HG03196 (cell line): ENCODE measurements at regions not wholly inside any gene's neighbourhood (a gene's known extent, or its start where the extent isn't known, plus 50 kb on each side); places are given as distances from the start of the nearest gene placed in this dataset.

ENCODE experiments used
- ATAC-seq: cut with Tn5 transposase; IDR thresholded peaks from one replicate; pipeline ENCODE4 v1.9.1; 2021; ENCODE audit not compliant: unreplicated experiment

DNA sequence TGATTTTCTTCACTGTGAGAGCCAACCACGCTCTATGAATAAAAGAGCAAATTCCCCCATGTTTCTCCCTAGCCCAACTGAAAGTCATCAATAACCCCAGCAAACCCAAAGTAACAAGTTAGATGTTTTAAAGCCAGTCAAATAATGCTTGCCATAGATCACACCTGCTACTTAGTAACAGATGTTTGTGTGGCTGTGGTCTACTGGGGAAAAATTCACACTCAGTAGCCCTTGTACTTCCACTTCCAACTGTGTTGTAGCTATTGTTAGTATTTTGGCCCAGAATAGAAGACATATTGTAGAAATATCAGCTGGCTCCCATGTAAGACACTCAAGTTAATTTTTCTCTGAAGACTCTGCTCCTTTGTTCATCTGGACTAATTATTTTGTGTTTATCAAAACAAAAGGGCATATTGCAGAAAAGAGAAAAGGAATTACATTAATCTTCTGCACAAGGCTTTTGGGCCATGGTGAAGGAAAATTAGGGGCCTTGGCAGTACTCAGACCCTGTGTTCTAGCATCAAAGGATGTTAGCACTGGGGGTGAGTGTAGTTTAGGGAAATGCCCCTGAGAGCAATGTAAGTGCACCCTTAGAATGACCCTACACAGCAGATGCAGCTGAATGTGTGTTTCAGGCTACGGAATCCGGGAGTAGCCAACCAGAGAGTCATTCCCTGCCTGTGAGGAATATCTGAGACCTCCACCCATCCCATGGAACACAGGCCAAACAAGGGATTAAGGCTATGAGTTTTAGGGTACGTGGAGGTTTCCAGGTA is 521.9 kb downstream of the EPHA4 start:
- no peak for ATAC-seq

DNA sequence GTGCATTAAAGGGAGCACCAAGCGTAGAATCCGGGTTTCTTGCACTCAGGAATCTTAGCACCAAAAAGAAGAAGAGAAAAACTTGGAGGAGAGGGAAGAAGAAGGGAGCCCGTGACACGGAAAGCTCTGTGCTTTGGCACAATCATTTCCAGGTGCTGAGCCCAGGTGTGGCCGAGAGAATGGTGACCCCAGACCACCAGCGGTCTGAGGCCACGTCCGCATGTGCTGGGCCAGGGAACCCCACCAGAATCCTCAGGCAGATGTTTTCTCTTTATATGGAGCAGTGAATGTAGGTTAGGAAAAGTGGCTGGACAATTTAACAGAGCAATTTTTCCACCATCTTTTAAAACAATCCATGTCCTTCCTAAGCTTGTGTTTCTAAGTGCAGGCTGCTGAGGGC is 520.9 kb downstream of the EPHA4 start:
- no peak for ATAC-seq

DNA sequence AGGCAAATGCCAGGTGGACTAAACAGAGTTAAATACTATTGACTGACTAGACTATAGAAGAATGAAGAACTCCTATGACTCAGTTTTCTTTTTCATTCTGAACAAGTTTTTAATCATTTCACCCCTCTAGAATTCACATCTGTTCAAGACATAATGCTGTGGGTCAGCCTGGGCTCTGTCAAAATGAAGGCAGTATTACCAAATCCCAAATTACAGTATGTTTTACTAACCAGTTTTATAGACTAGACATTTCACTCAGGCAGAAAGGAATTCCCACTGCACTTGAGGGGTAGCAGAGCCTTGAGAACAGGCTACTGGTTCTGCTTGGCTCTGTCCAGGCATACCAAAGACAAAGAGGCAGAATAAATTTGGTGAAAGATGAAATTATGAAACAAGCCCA is 511.7 kb downstream of the EPHA4 start:
- no peak for ATAC-seq

DNA sequence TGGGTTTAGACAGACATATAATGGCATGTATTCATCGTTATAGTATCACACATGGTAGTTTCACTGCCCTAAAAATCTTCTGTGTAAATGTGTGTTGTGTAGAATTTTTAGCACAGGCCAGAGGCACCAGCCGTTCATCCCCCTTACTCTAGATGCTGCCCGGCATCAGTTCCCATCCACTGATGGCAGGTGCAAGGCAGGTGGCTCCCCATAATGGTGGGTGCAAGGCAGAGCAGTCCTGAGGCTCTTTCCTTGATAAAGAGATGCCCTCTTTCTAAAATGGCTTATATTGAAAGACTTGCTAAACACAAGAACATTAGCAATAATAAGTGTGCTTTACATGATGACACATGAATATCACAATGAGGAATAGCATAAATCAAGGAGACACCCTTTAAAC is 508.5 kb downstream of the EPHA4 start:
- no peak for ATAC-seq

DNA sequence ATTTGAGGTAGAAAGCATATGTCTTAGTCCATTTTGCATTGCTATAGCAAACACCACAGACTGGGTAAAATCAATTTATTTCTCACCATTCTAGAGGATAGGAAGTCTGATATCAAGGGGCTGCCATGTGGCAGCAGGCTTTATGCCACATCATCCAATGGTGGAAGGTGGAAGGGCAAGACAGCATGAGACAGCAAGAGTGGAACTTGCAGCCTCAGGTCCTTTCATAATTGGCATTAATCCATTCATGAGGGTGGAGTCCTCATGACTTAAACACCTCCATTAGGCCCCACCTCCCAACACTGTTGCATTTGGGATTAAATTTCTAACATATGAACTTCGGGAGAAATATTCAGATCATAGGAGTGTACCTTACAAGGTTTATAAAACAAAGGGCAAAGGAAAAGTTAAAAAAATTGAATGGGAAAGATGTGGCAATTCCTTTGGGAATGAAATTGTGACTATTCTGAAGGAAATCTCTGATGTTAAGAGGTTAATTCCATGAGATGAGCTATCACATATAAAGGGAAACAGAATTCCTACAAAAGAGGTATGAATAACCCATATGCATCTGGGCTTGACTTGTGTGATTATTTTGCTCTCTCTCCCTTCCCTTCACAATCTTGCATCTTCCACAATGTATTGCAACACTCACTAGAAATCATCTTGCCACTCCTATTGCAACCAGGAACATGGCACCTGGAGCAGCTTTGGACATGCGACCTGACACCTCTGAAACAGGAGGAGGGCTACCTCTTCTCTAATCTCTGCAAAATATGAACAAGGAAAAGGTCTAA is 507.8 kb downstream of the EPHA4 start:
- no peak for ATAC-seq

DNA sequence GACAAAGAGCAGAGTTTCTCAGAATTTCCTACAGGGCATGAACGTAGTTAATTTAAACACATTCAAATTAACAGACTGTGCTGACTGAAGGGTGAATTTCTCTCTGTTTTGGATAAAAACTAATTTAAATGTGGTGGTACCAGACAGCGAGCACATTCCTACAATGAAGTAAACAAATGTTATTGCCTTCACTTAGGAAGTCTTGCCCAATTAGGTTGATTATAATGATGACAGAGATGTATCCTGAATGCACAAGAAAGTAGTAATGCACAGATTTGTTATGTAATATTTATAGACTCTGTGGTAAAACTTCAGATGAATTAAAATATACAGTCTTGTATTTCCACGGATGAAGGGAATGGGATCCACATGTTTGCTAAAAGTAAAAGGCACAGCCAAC is 507.2 kb downstream of the EPHA4 start:
- no peak for ATAC-seq

DNA sequence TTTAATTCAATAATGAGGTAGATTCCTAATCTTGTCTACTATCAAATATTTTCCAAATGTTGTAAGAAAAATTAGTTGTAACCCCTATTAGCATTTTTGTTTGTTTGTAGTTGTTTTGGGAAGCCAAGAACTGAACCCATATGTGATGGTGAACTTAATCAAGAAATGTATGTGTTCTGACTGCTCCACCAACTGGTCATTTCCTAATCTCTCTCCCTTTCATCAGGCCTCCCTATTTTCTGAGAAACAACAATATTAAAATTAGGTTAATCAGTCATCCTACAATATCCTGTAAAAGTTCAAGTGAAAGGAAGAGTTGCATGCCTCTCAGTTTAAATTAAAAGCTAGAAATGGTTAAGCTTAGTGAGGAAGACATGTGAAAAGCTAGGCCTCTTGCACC is 504.0 kb downstream of the EPHA4 start:
- ATAC-seq, result no peak

DNA sequence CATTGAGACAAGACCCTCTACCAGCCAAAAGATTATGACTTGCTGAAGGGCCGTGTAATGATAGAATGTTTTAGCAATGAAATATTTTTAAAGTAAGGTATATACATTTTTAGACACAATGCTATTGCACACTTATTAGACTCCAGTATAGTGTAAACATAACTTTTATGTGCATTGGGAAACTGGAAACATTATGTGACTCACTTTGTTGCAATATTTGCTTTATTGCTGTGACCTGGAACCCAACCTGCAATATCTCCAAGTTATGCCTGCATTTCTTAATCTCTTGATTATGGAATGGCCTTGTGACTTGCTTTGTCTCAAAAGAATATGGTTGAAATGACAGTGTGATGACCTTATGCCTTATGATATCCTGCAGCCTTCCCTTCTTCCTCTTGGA is 502.0 kb downstream of the EPHA4 start:
- no peak for ATAC-seq

DNA sequence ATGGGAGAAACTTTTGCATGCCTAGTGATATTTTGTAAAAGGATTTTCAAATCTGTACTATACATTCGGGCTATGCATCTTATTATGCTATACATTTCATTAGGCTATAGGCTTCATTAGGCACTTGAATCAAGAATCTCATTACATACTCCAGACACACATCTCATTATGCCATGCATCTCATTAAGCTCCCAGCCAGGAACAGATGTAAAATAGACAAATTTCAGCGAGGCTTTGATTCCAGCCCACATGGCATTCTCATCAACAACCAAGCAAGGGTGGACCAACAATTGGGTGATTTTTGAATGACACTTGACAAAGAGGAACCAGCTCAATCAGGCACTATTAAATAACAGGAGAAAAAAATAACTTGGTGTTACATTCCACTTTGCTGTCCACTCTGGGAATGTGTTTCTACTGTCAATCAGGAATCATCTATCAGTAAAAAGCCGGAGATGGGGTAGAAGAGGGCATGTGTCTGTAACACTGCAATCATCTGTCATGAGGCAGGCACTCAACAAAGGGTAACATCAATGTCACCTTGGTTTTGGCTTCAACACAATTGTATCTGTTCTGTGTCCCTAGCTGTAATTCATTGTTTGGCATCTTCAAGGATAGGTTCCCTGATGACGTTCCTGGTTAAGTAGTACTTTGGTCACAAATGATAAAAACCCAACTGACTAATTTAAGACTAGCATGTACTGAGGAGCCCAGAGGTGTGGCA is 498.6 kb downstream of the EPHA4 start:
- ATAC-seq, result no peak

DNA sequence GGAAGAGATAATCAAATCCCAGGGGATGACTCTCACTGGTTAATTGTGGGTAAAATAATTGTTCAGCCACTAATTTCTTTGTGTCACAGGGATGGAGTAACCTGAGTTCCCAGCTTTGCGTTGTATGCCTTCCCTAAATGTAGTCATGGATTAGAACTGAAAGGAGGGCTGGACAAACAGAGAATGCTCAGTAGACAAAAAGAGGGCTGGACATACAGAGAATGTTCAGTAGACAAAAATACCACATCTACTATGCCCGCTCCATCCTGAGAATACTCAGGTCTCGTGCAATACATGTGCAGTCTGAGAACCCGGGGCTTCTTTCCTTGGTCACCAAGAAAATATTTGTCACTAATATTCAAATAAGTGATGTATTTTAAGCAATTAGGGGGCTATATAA is 497.9 kb downstream of the EPHA4 start:
- ATAC-seq, result no peak

DNA sequence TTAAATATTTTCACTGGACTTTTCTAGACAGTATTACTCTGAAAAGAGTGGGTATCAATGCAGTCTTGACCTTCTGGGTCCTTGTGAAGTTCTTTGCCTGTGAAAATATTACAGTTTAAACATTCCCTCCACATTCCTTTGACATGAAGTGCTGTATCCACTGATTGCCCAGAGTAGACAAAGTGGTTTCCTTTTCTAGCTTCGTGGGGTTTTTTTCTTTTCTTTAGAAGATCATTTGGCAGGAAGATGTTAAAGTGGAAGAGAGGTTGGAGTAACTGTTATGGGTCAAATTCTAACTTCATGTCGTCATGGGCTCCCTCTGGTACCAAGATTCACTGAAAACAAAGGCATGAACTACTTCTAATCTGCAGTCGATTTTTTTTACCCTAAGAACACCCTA is 496.9 kb downstream of the EPHA4 start:
- no peak for ATAC-seq

DNA sequence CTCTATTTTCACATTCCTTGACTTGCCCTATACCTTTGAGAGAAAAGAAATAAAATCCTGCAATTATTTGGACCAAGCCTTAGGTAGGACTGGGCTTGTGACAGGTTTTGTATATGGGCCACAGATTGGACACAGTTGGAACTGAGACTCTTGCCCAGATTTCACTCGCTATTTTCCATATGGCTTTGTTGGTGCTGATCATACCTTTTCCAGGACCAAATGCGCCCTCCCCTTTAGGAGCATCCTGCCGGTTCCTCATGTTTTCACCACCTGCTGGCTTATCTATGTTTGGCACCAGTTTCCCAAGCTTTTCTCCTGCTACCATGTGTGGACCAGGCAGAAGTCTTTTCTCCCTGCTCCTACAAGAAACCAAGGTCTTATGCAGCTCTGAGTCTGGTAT is 494.9 kb downstream of the EPHA4 start:
- no peak for ATAC-seq

DNA sequence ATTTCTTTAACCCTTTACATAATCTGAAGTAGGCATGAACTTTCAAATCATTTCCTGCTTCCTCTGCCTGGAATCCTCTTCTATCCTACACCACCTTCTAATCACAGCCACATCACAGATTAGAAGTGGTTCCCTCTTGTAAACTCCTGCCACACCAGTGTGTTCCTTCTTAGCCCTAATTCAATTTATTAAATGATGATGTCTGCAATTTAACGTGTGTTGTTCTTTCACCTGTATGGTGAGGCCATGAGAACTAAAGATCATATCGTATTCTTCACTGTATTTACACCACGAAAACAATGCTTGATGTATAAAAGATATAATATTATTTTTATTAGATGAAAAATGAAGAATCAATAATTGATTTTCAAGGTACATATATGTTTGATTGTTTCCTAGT is 494.3 kb downstream of the EPHA4 start:
- ATAC-seq, result no peak

DNA sequence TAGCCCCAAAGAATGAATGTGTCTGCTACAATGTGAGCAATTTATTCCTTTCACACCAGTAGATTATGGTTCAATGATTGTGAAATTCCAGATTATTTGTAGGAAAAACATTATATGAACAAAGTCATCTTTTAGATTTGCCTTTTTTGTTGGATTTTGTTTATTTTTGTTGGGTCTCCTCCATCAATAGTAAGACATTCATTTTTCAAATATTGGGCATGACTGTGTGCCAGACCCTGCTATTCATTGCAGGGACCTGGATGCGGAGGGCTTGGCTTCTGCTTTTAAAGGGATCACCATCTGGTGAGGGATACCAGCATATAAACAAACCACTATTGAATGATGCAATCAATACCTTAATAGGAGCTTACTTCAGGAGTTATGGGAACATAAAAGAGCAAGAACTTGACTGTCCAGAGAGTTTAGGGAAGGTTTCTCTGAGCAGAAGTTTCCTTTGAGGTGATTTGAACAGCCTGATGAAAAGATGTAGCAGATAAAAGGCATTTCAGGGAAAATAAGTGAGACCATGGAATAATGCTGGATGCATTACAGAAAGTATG is 486.7 kb downstream of the EPHA4 start:
- ATAC-seq, result no peak

DNA sequence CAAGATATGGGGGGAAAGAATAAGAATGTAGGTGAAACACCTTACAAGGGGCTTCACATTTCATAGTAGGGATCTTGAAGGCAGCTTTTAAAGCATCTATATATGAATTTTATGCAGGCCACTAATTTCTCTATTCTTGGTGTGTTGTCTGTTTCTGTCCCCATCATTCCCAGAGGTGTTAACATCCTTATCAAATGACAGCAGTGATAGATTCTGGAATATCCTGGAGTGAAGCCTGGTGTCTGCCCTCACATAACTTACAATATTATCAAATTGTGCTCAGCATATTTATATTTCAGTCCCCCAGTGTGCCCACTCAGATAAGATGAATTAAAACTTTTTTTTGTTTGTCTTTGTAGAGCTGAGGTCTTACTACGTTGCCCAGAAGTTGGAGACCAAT is 486.2 kb downstream of the EPHA4 start:
- ATAC-seq, result no peak

DNA sequence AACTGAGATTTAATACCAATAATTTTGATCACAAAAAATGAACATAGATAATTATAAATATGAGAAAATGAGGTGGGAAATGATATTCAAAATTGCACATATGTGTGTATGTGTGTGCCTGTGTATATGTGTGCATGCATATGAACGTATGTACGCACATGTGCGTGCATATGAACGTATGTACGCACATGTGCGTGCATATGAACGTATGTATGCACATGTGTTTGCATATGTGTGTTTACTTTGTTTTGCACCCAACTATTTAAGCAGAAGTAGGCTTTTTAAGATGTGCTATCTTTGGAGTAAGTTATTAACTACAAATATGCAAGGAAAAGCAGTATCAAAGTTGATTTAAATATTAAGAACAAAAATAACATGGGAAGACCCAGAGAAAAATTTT is 484.3 kb downstream of the EPHA4 start:
- ATAC-seq, result no peak

DNA sequence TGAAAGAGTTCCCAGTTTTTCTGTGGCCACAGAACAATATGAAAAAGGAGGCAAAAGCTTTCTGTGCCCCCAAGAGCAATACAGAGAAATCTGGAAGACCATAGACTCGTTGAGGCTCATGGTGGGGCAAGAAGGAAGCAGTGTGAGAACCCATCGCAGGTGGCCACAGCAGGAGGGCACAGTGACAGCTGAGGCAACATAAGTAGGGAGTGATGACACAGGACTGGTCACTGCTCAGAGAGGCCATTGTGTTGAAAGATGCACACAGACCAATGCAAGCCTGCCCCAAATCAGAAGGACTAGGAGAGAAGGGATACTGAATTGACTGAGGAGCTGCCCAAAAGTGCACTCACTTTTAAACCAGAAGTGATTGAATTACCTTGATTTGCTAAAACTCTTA is 483.6 kb downstream of the EPHA4 start:
- ATAC-seq, result no peak

DNA sequence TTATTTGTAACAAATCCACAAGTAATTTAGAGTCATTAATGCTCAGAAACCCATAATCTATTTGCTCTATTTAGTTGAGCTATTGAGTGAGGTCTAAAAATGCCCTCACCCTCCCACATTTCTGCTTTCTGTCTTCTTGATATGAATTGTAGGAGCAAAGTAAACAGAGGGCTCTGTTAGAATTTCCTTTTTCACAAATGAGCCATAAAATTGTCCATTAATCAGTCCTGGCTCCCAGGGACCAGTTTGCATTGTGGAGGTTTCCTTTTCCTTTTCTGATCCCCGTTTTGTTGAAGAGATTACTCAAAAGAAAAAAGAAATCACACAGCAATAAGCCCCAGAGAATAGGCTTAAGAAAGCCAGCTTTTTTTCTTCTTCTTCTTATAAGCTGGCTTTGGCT is 476.7 kb downstream of the EPHA4 start:
- no peak for ATAC-seq

DNA sequence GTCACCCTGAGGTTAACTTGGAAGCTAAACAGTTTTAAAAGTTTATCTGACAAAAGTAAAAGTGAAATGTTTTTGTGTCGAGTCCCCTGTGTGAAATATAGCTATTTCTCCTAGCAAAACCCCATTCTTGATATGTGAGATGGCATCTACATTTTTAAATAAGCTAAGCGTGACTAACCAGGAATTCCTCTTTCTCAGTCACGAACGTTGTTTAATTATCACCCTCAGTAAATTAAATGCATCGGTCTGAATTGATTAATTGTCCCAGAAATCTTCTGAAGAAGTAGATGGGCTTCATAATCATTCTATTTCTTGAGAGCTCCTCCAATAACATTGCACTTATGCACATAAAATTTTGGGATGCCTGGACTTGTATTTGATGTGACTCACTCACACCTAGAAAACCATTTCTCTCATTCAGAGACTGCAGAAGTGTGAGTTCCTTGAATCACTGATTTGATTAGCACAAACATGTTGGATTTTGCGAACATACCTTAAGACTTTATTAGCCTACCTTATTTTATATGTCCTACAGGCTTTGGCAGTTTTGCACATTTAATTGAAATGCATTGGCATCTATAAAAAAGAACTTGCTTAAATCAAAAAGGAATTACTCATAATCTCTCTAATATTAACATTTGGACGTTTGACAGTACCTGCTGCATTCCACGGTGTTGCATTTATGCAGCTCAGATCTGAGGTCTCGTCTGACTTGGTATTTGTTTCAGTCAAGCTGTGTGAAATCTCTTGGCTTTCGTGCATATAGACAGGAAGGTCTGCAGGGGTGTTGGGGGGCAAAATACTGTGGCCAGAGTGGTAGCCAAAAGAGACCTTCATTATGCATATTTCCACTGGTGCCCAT is 475.2 kb downstream of the EPHA4 start:
- no peak for ATAC-seq

DNA sequence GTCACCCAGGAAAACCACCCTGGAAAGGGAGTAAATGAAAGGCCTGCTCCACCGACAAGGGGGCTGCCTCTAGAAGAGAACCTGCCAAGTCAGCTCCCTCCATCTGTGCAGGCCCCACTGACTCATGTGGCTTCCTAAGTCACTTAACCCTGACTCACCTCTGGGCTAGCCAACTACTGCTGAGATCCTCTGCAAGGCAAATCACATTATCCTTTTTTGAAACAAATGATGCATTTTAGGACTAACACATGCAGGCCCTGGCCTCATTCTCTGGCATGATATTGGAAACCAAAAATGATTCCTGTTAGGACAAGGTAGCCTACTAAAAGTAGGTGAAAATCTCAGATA is 474.6 kb downstream of the EPHA4 start:
- ATAC-seq, result no peak

DNA sequence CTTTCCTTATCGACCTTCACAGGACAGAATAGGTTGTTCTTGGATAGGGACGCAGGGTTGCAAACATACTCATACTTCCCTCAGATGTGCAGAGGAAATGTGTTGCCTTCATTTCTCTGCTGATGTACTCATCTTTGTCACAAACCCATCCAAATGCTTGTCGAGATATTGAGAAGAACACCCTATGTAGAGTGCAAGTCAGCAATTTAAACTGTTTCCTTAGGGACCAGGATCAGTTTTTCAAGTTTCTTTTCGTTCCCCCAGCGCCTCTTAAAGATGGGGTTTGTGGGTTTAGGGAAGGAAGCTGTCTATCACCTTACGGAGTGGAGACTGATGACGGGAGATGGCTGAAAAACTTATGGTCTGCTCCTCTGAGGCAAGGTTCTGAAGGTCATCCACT is 474.2 kb downstream of the EPHA4 start:
- ATAC-seq, result no peak
